ENCODE measurements at regions not wholly inside any gene's neighbourhood (a gene's known extent, or its start where the extent isn't known, plus 50 kb on each side); places are given as distances from the start of the nearest gene placed in this dataset.

DNA sequence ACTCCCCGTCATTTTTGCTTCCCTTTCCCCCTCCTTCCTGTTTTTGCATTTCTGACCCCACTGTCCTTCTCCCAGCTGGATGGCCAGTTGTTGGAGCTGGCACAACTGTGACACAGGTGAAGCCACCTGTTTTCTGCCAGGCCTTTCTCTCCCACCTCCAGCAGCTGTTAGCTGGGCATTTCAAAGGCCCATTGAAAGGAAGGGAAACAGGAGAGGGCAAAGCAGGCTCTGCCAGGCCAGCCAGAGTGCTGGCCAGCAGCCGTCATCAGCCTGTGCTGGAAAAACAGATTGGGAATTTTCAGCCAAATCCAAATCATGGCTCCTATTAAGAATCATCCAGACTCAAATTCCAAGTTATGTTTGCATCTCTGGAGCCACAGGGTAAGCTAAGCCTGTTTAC is 155.2 kb upstream of the C2CD4B start:
- Histone ChIP-seq H3K79me2 (ENCODE audit: low read length) (no peaks in the 10 kb centered on the region), H3K4me1 (ENCODE audit: low read length) (no peaks in the 10 kb centered on the region), H3K4me3 (ENCODE audit: low read length) (no peak overlapping the region), H3K9me3 (ENCODE audit: insufficient read depth, low read length) (no peaks in the 10 kb centered on the region), H2AFZ (ENCODE audit: low read depth, low read length) (no peak overlapping the region), H3K4me2 (ENCODE audit: low read length) (no peak overlapping the region), H4K20me1 (ENCODE audit: insufficient read depth, low read length) (no peaks in the 10 kb centered on the region), H3K27me3 (ENCODE audit: low read depth, low read length) (peaks cover 9% of the 10 kb centered on the region), H3K9ac (ENCODE audit: low read length) (no peak overlapping the region), H3K36me3 (replicated peaks; ENCODE audit: low read depth, low read length) (no peaks in the 10 kb centered on the region), H3K27ac (ENCODE audit: low read length) (no peak overlapping the region)
- no peak for TF ChIP-seq EZH2phosphoT487 (IDR thresholded peaks at IDR 0.05; ENCODE audit: low read depth)
- TF ChIP-seq, protein P1, sequence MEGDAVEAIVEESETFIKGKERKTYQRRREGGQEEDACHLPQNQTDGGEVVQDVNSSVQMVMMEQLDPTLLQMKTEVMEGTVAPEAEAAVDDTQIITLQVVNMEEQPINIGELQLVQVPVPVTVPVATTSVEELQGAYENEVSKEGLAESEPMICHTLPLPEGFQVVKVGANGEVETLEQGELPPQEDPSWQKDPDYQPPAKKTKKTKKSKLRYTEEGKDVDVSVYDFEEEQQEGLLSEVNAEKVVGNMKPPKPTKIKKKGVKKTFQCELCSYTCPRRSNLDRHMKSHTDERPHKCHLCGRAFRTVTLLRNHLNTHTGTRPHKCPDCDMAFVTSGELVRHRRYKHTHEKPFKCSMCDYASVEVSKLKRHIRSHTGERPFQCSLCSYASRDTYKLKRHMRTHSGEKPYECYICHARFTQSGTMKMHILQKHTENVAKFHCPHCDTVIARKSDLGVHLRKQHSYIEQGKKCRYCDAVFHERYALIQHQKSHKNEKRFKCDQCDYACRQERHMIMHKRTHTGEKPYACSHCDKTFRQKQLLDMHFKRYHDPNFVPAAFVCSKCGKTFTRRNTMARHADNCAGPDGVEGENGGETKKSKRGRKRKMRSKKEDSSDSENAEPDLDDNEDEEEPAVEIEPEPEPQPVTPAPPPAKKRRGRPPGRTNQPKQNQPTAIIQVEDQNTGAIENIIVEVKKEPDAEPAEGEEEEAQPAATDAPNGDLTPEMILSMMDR (IDR thresholded peaks at IDR 0.05; ENCODE audit: low read depth, low read length) = no peak

DNA sequence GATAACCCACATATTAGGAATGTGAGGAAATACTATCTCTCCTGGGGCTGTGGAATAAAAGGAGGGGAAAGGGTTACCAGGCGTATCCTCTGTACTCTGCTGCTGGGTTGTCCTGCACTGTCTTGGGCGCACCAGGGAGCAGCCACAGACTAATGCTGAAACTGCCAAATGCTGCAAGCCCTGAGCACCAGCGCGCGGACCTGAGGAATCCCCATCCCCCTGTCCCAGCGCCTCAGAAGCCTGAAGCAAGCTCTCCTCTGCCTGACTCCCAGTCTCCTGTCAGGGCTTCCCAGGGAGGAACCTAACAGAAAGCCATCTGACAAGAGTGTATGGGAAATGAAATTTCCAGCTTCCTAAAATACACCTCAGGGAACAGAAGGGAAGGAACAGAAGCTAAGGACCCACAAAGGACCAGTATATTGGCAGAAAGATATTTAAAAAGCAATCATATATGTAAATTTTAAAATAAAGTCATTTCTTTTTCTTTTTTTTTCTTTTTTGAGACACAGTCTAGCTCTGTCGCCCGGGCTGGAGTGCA is 158.3 kb upstream of the C2CD4B start:
- H4K20me1 ChIP-seq (ENCODE audit: insufficient read depth, low read length) = no peaks in the 10 kb centered on the region
- H3K4me1 ChIP-seq (ENCODE audit: low read length) = no peaks in the 10 kb centered on the region
- no peak overlapping the region for H3K9ac ChIP-seq (ENCODE audit: low read length)
- no peak for TF ChIP-seq EZH2phosphoT487 (IDR thresholded peaks at IDR 0.05; ENCODE audit: low read depth)
- no peak overlapping the region for H2AFZ ChIP-seq (ENCODE audit: low read depth, low read length)
- no peak overlapping the region for H3K27ac ChIP-seq (ENCODE audit: low read length)
- no peaks in the 10 kb centered on the region for H3K9me3 ChIP-seq (ENCODE audit: insufficient read depth, low read length)
- no peak overlapping the region for H3K4me3 ChIP-seq (ENCODE audit: low read length)
- H3K4me2 ChIP-seq (ENCODE audit: low read length) = no peak overlapping the region
- no peaks in the 10 kb centered on the region for H3K79me2 ChIP-seq (ENCODE audit: low read length)
- H3K36me3 ChIP-seq (replicated peaks; ENCODE audit: low read depth, low read length) = no peaks in the 10 kb centered on the region
- H3K27me3 ChIP-seq (ENCODE audit: low read depth, low read length) = no peaks in the 10 kb centered on the region

DNA sequence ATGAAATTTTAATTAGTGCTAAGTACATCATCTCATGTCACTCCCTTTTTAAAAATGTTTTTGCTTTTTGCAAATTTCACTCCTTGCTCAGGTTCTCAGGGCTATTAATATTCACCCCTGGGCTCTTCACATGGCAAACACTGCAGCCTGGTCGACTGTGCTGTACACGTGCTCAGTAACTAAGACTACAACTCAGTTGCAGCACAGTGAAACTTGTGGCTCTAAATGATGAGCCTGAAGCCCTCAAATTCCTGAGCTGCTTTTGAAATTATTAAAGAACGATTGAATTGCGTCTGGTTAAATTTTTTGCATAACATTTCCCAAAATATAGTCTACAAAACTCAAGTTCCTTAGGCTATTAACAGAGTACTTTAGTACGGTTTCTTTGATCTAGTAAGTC is 159.3 kb upstream of the C2CD4B start:
- no peaks in the 10 kb centered on the region for H3K9me3 ChIP-seq (ENCODE audit: insufficient read depth, low read length)
- no peak overlapping the region for H3K27ac ChIP-seq (ENCODE audit: low read length)
- H3K4me1 ChIP-seq (ENCODE audit: low read length) = no peaks in the 10 kb centered on the region
- H3K79me2 ChIP-seq (ENCODE audit: low read length) = no peaks in the 10 kb centered on the region
- no peak overlapping the region for H3K4me2 ChIP-seq (ENCODE audit: low read length)
- H3K27me3 ChIP-seq (ENCODE audit: low read depth, low read length) = no peaks in the 10 kb centered on the region
- H3K4me3 ChIP-seq (ENCODE audit: low read length) = no peak overlapping the region
- H3K36me3 ChIP-seq (replicated peaks; ENCODE audit: low read depth, low read length) = no peaks in the 10 kb centered on the region
- no peak for TF ChIP-seq EZH2phosphoT487 (IDR thresholded peaks at IDR 0.05; ENCODE audit: low read depth)
- TF ChIP-seq, protein P1 (IDR thresholded peaks at IDR 0.05; ENCODE audit: low read depth, low read length) = no peak
- no peaks in the 10 kb centered on the region for H4K20me1 ChIP-seq (ENCODE audit: insufficient read depth, low read length)
- no peak overlapping the region for H3K9ac ChIP-seq (ENCODE audit: low read length)
- no peak overlapping the region for H2AFZ ChIP-seq (ENCODE audit: low read depth, low read length)

DNA sequence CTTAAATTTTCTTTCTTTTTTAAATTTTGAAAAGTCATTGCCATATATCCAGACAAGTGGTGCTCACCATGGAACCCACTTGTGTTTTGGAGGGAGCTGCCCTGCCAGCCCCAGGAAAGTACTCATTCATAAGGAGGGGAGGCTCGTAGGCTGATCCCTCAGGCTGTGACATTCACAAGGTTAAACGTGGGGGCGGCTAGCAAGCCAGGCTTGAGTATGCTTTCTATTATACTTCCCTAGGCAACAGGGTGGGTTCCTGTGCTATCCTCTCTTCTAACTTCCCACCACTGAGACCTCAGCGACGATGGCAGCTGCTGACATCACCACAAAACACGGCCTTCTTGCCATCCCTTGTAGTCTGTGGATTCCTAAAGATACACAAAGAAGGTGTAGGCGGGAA is 160.5 kb upstream of the C2CD4B start:
- Histone ChIP-seq H3K4me3 (ENCODE audit: low read length) (no peak overlapping the region), H3K27ac (ENCODE audit: low read length) (no peak overlapping the region), H3K79me2 (ENCODE audit: low read length) (no peaks in the 10 kb centered on the region), H3K4me2 (ENCODE audit: low read length) (no peak overlapping the region), H4K20me1 (ENCODE audit: insufficient read depth, low read length) (no peaks in the 10 kb centered on the region), H2AFZ (ENCODE audit: low read depth, low read length) (no peak overlapping the region), H3K4me1 (ENCODE audit: low read length) (no peaks in the 10 kb centered on the region), H3K36me3 (replicated peaks; ENCODE audit: low read depth, low read length) (no peaks in the 10 kb centered on the region), H3K9ac (ENCODE audit: low read length) (no peak overlapping the region), H3K9me3 (ENCODE audit: insufficient read depth, low read length) (no peaks in the 10 kb centered on the region), H3K27me3 (ENCODE audit: low read depth, low read length) (no peaks in the 10 kb centered on the region)
- TF ChIP-seq, protein P1 (IDR thresholded peaks at IDR 0.05; ENCODE audit: low read depth, low read length) = no peak
- TF ChIP-seq EZH2phosphoT487 (IDR thresholded peaks at IDR 0.05; ENCODE audit: low read depth) = no peak

Data from OCI-LY3 (cell line).